ENCODE measurements at regions not wholly inside any gene's neighbourhood (a gene's known extent, or its start where the extent isn't known, plus 50 kb on each side); places are given as distances from the start of the nearest gene placed in this dataset.

GRCh38 chr14:41498959-41499358 is 107.7 kb upstream of the LRFN5 start:
- H3K27me3 ChIP-seq: no peaks in the 10 kb centered on the region
- no peak for TF ChIP-seq CTCF (IDR thresholded peaks at IDR 0.05)
- TF ChIP-seq POLR2A (IDR thresholded peaks at IDR 0.05): no peak
- no peak overlapping the region for H3K27ac ChIP-seq
- no peaks in the 10 kb centered on the region for H3K4me1 ChIP-seq
- 89 to 95% (median 92%) methylated on average over 2 of the region's 2 CpGs for WGBS, 4 donors
- no peaks in the 10 kb centered on the region for H3K36me3 ChIP-seq
- no peak overlapping the region for H3K4me3 ChIP-seq
- no peaks in the 10 kb centered on the region for H3K9me3 ChIP-seq
- intact Hi-C loops (cut with DNase I): no loop called here
- no peak for DNase-seq
- no peak for ATAC-seq

GRCh38 chr14:41490323-41490722 is 116.4 kb upstream of the LRFN5 start:
- H3K27me3 ChIP-seq: no peaks in the 10 kb centered on the region
- no peaks in the 10 kb centered on the region for H3K36me3 ChIP-seq
- TF ChIP-seq CTCF (IDR thresholded peaks at IDR 0.05) (no peak), POLR2A (IDR thresholded peaks at IDR 0.05) (no peak)
- intact Hi-C loops (cut with DNase I): no loop called here
- DNase-seq: no peak
- H3K4me1 ChIP-seq: no peaks in the 10 kb centered on the region
- H3K4me3 ChIP-seq: no peak overlapping the region
- H3K9me3 ChIP-seq: peaks cover 0 to 9% (median 0%) of the 10 kb centered on the region in 12 donors
- no peak overlapping the region for H3K27ac ChIP-seq
- 76 to 80% (median 77%) methylated on average over 2 of the region's 2 CpGs for WGBS, 4 donors
- no peak for ATAC-seq

GRCh38 chr14:41489315-41489972 is 117.2 kb upstream of the LRFN5 start:
- Histone ChIP-seq H3K9me3 (peaks cover 0 to 9% (median 0%) of the 10 kb centered on the region in 12 donors), H3K27me3 (no peaks in the 10 kb centered on the region), H3K36me3 (no peaks in the 10 kb centered on the region), H3K4me3 (no peak overlapping the region), H3K27ac (no peak overlapping the region), H3K4me1 (no peaks in the 10 kb centered on the region)
- ATAC-seq (no peak), DNase-seq (no peak)
- intact Hi-C loops (cut with DNase I): no loop called here
- TF ChIP-seq POLR2A (IDR thresholded peaks at IDR 0.05) (no peak), CTCF (IDR thresholded peaks at IDR 0.05) (no peak)

- DNase-seq (no peak), ATAC-seq (no peak)
- no peaks in the 10 kb centered on the region for H3K4me1 ChIP-seq
- no peaks in the 10 kb centered on the region for H3K36me3 ChIP-seq
- peaks cover 0 to 9% (median 0%) of the 10 kb centered on the region in 12 donors for H3K9me3 ChIP-seq
- TF ChIP-seq CTCF (IDR thresholded peaks at IDR 0.05) (no peak), POLR2A (IDR thresholded peaks at IDR 0.05) (no peak)
- H3K4me3 ChIP-seq: no peak overlapping the region
- intact Hi-C loops (cut with DNase I): no loop called here
- H3K27ac ChIP-seq: no peak overlapping the region
- H3K27me3 ChIP-seq: no peaks in the 10 kb centered on the region
- 88 to 91% (median 89%) methylated on average over 1 of the region's 1 CpG for WGBS, 4 donors
Observed at GRCh38 chr14:41488401-41488800, 118.3 kb upstream of the LRFN5 start.
